GM12878 (cell line): ENCODE measurements at regions not wholly inside any gene's neighbourhood (a gene's known extent, or its start where the extent isn't known, plus 50 kb on each side); places are given as distances from the start of the nearest gene placed in this dataset.

Experiments used
- ATF3 ChIP-seq: IDR thresholded peaks from 2 replicates; pipeline ENCODE4 v1.6.1; 2011; ENCODE audit warnings: low read depth, mild to moderate bottlenecking, low read length, moderate library complexity, borderline replicate concordance; ENCODE audit errors: extremely low read depth
- CBFB ChIP-seq: IDR thresholded peaks from 2 replicates; pipeline ENCODE4 v1.6.1; 2016; ENCODE audit warnings: antibody characterized with exemption, low read depth
- CREB1 ChIP-seq: IDR thresholded peaks from 2 replicates; pipeline ENCODE4 v1.6.1; 2012; ENCODE audit warnings: low read depth, mild to moderate bottlenecking, inconsistent platforms
- CTCF ChIP-seq, 3 experiments: IDR thresholded peaks in 2 of 3; conservative IDR thresholded peaks in 1 of 3; 2 replicates each; pipeline ENCODE4 v1.5.1; 2011; ENCODE audit warnings: low read depth in 3 of 3, low read length in 3 of 3, mild to moderate bottlenecking in 3 of 3, control low read depth in 2 of 3, moderate library complexity in 2 of 3, inconsistent platforms in 1 of 3, mixed read lengths in 1 of 3; ENCODE audit not compliant: control insufficient read depth in 2 of 3, insufficient read depth in 1 of 3; ENCODE audit errors: extremely low read depth in 1 of 3
- EP300 ChIP-seq, 2 experiments: fragments of 150-350 bp in 1 of 2; IDR thresholded peaks; 2 replicates each; pipeline ENCODE4 v1.6.1; 2011 to 2012; ENCODE audit warnings: low read depth in 2 of 2, low read length in 2 of 2, borderline replicate concordance in 1 of 2, improper control_type of control experiment in 1 of 2, inconsistent platforms in 1 of 2; ENCODE audit not compliant: control insufficient read depth in 1 of 2
- EZH2 ChIP-seq: IDR thresholded peaks from 2 replicates; pipeline ENCODE4 v1.6.1; 2012; ENCODE audit warnings: low read depth, mild to moderate bottlenecking, control low read depth, inconsistent platforms, low read length, borderline replicate concordance; ENCODE audit not compliant: control insufficient read depth
- IRF3 ChIP-seq: fragments of 450-650 bp; IDR thresholded peaks from 2 replicates; pipeline ENCODE4 v1.6.1; 2014; ENCODE audit warnings: mild to moderate bottlenecking
- MAX ChIP-seq: IDR thresholded peaks from 2 replicates; pipeline ENCODE4 v1.6.1; 2012; ENCODE audit warnings: low read depth, low read length, improper control_type of control experiment
- MYC ChIP-seq: IDR thresholded peaks from 2 replicates; pipeline ENCODE4 v1.6.1; 2011; ENCODE audit warnings: mild to moderate bottlenecking, low read length, moderate library complexity, inconsistent platforms; ENCODE audit not compliant: insufficient read depth, insufficient replicate concordance, insufficient read length, severe bottlenecking
- NFYB ChIP-seq: IDR thresholded peaks from 2 replicates; pipeline ENCODE4 v1.6.1; 2011; ENCODE audit warnings: low read depth, mild to moderate bottlenecking, low read length, improper control_type of control experiment, moderate library complexity; ENCODE audit not compliant: insufficient read depth
- POLR2AphosphoS5 ChIP-seq: IDR thresholded peaks from 2 replicates; pipeline ENCODE4 v1.6.1; 2011; ENCODE audit warnings: mild to moderate bottlenecking, low read length, inconsistent platforms
- SIN3A ChIP-seq: IDR thresholded peaks from 2 replicates; pipeline ENCODE4 v1.6.1; 2012; ENCODE audit warnings: low read depth, low read length, improper control_type of control experiment

- TF ChIP-seq SIN3A (no peak), EZH2 (no peak), MAX (no peak), POLR2AphosphoS5 (no peak), CTCF (IDR thresholded peaks at IDR 0.05 in 2 of 3, conservative IDR thresholded peaks at IDR 0.05 in 1 of 3; ENCODE audit: control insufficient read depth in 2 of 3, extremely low read depth in 1 of 3, insufficient read depth in 1 of 3, low read depth in 3 of 3, low read length in 3 of 3) (no peak), CBFB (no peak), IRF3 (no peak), MYC (no peak), ATF3 (no peak), CREB1 (no peak), EP300 (IDR thresholded peaks at IDR 0.05; ENCODE audit: borderline replicate concordance in 1 of 2, control insufficient read depth in 1 of 2, low read depth in 2 of 2, low read length in 2 of 2) (no peak), NFYB (no peak)
These were observed 454.4 kb upstream of the ACTBL2 start for GRCh38 chr5:57937025-57937424.
